Heart right ventricle (tissue), 16 donors: ENCODE measurements at regions not wholly inside any gene's neighbourhood (a gene's known extent, or its start where the extent isn't known, plus 50 kb on each side); places are given as distances from the start of the nearest gene placed in this dataset.

Experiments used
- ATAC-seq, 8 donors: fragments of 200-7000 bp; cut with Tn5 transposase; one replicate each; pipeline ENCODE4 v1.9.1; 2020; ENCODE audit warnings: mild to moderate bottlenecking in 8 of 8, moderate library complexity in 8 of 8, moderate number of reproducible peaks in 1 of 8
- DNase-seq, 2 donors: peaks; one replicate each; pipeline ENCODE4 v3.0.0-alpha.2; 2020
- H3K27ac ChIP-seq, 10 donors: fragments of 200-600 bp; sonication (generic) in 2 of 10; one replicate each; pipeline versions ENCODE4 v1.5.0 to v1.8.0; 2020 to 2022; ENCODE audit warnings: mild to moderate bottlenecking in 3 of 10
- H3K27me3 ChIP-seq, 7 donors: fragments of 200-600 bp; one replicate each; pipeline ENCODE4 v1.8.0; 2021 to 2022; ENCODE audit warnings: mild to moderate bottlenecking in 2 of 7
- H3K36me3 ChIP-seq, 9 donors: fragments of 200-600 bp; sonication (generic) in 1 of 9; one replicate each; pipeline versions ENCODE4 v1.5.0 to v1.8.0; 2020 to 2022; ENCODE audit warnings: mild to moderate bottlenecking in 2 of 9
- H3K4me1 ChIP-seq, 9 donors: fragments of 200-600 bp; sonication (generic) in 1 of 9; one replicate each; pipeline versions ENCODE4 v1.5.0 to v1.8.0; 2020 to 2022; ENCODE audit warnings: mild to moderate bottlenecking in 4 of 9
- H3K4me3 ChIP-seq, 10 donors: fragments of 200-600 bp; sonication (generic) in 2 of 10; one replicate each; pipeline versions ENCODE4 v1.5.0 to v1.8.0; 2020 to 2022; ENCODE audit warnings: mild to moderate bottlenecking in 7 of 10, moderate library complexity in 2 of 10
- H3K9me3 ChIP-seq, 11 donors: fragments of 200-600 bp in 10 of 11; sonication (generic) in 2 of 11; one replicate each; pipeline versions ENCODE4 v1.5.0 to v1.8.0; 2013 to 2022; ENCODE audit warnings: mild to moderate bottlenecking in 2 of 11, control low read depth in 1 of 11, moderate library complexity in 1 of 11
- WGBS, 2 donors: extraction: QIAGEN DNeasy Blood & Tissue Kit; methylation state at CpG; one replicate each; pipeline ENCODE4 v1.1.7; 2013; ENCODE audit warnings: inconsistent platforms in 1 of 2; 5-methylcytosine and 5-hydroxymethylcytosine counted together
- intact Hi-C, 10 donors: fragments of 100-400 bp; cut with DNase I; formaldehyde crosslinking; loops; one replicate each; pipeline versions ENCODE4 v1.11.1 to v1.14.2; 2022
- TF ChIP-seq, protein P1 (sequence below), 9 donors: fragments of 200-600 bp; sonication (generic) in 2 of 9; IDR thresholded peaks; one replicate each; pipeline versions ENCODE4 v1.5.0 to v1.8.0; 2021 to 2022; ENCODE audit warnings: antibody characterized with exemption in 9 of 9, mild to moderate bottlenecking in 5 of 9, moderate library complexity in 1 of 9
- donor health status: Arrhythmogenic right ventricular cardiomyopathy.
- donor health status: ischemic (EF 13 %, LVEDD 7.1; RV severe dilation, severe dysfunction).
- donor health status: healthy with polysubstance abuse.
- donor health status: DM: no; HTN: yes; CAD: no.
- donor health status: DM: no; HTN: no; CAD: no.
- donor health status: ischemic (EF 25% LVEDD 6.9; RV normal size, moderate dysfunction).
- donor health status: ischemic (EF 25% LVEDD 5.7; RV mildly dilated, moderate dysfunction).
- donor health status: healthy.
- donor health status: DM: yes; HTN: yes; CAD: no.
- donor health status: Ischemic cardiomyopathy.
- donor health status: ischemic (EF 35%, LVEDD 5.7; RV mildly dilated, moderate dysfunction).
- donor health status: nonischemic (EF 11% LVEDD 7.7; RV severe dilation, severe dysfunction).
- donor health status: DM: yes; HTN: yes; CAD: no.
- donor health status: PGD.
- donor health status: ischemic (EF 29% LVEDD 5.4; RV normal size, mild dysfunction).
- donor health status: nonischemic (EF 23%, LVEDD 6.1; RV moderate dilation, normal function).

- Histone ChIP-seq H3K4me3 (no peak overlapping the region), H3K27ac (no peak overlapping the region), H3K36me3 (no peaks in the 10 kb centered on the region), H3K4me1 (peaks cover 0 to 4% (median 0%) of the 10 kb centered on the region in 9 donors), H3K9me3 (no peaks in the 10 kb centered on the region), H3K27me3 (peaks cover 0 to 3% (median 0%) of the 10 kb centered on the region in 7 donors)
- 89 to 95% methylated on average over 11 of the region's 11 CpGs for WGBS, 2 donors
- intact Hi-C loops = no loop called here
- TF ChIP-seq, protein P1, sequence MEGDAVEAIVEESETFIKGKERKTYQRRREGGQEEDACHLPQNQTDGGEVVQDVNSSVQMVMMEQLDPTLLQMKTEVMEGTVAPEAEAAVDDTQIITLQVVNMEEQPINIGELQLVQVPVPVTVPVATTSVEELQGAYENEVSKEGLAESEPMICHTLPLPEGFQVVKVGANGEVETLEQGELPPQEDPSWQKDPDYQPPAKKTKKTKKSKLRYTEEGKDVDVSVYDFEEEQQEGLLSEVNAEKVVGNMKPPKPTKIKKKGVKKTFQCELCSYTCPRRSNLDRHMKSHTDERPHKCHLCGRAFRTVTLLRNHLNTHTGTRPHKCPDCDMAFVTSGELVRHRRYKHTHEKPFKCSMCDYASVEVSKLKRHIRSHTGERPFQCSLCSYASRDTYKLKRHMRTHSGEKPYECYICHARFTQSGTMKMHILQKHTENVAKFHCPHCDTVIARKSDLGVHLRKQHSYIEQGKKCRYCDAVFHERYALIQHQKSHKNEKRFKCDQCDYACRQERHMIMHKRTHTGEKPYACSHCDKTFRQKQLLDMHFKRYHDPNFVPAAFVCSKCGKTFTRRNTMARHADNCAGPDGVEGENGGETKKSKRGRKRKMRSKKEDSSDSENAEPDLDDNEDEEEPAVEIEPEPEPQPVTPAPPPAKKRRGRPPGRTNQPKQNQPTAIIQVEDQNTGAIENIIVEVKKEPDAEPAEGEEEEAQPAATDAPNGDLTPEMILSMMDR (IDR thresholded peaks at IDR 0.05) = no peak
- DNase-seq = no peak
- no peak for ATAC-seq
These were observed 357.9 kb upstream of the ZFHX3 start for GRCh38 chr16:73405851-73406250.

DNA sequence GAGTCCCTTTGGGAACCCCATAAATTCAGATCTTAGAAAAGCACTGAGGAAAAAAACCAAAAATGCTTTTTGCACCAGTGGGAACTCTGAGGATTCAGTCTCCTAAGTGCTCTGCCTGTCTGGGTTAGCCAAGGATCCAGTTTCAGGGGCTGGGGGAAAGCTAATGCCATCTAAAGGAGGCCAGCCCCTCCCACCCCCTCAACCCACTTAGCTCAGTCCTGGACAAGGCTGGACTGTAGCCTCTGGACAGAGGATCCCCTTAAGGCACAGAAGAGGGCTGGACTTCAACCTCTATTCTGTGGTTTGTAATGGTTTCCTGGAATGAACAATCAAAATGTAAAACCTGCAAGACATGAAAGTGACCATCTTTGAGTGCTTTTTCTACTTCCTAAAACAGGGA, 356.1 kb upstream of the ZFHX3 start:
- DNase-seq = no peak
- TF ChIP-seq, protein P1 (IDR thresholded peaks at IDR 0.05) = no peak
- intact Hi-C loops = no loop called here
- Histone ChIP-seq H3K9me3 (no peaks in the 10 kb centered on the region), H3K4me1 (peaks cover 0 to 4% (median 0%) of the 10 kb centered on the region in 9 donors), H3K36me3 (no peaks in the 10 kb centered on the region), H3K4me3 (no peak overlapping the region), H3K27me3 (peaks cover 0 to 3% (median 0%) of the 10 kb centered on the region in 7 donors), H3K27ac (no peak overlapping the region)
- ATAC-seq = no peak

- Histone ChIP-seq H3K27ac (no peak overlapping the region), H3K9me3 (no peaks in the 10 kb centered on the region), H3K4me1 (peaks cover 0 to 1% (median 0%) of the 10 kb centered on the region in 9 donors), H3K27me3 (peaks cover 0 to 3% (median 0%) of the 10 kb centered on the region in 7 donors), H3K4me3 (no peak overlapping the region), H3K36me3 (no peaks in the 10 kb centered on the region)
- no peak for ATAC-seq
- 93 to 94% methylated on average over 12 of the region's 12 CpGs for WGBS, 2 donors
- TF ChIP-seq, protein P1 (IDR thresholded peaks at IDR 0.05) = no peak
- DNase-seq = no peak
- intact Hi-C loops = no loop called here
These were observed 355.4 kb upstream of the ZFHX3 start for GRCh38 chr16:73403291-73403690.

GRCh38 chr16:73400951-73401350, 353.0 kb upstream of the ZFHX3 start:
- ATAC-seq = no peak
- intact Hi-C loops = no loop called here

More at GRCh38 chr16:73400951-73401350, 353.0 kb upstream of the ZFHX3 start:
- Histone ChIP-seq H3K9me3 (no peaks in the 10 kb centered on the region), H3K4me3 (no peak overlapping the region), H3K27me3 (peaks cover 0 to 3% (median 0%) of the 10 kb centered on the region in 7 donors), H3K27ac (no peak overlapping the region), H3K36me3 (no peaks in the 10 kb centered on the region), H3K4me1 (no peaks in the 10 kb centered on the region)
- WGBS, 2 donors = 77 to 86% methylated on average over 10 of the region's 10 CpGs
- no peak for DNase-seq
- TF ChIP-seq, protein P1 (IDR thresholded peaks at IDR 0.05) = no peak
